Forelimb muscle (tissue), 1 donor: ENCODE measurements at regions not wholly inside any gene's neighbourhood (a gene's known extent, or its start where the extent isn't known, plus 50 kb on each side); places are given as distances from the start of the nearest gene placed in this dataset.

Experiments used
- DNase-seq: peaks from one replicate; pipeline ENCODE4 v3.0.0-alpha.2; 2013; ENCODE audit warnings: low read depth

DNA sequence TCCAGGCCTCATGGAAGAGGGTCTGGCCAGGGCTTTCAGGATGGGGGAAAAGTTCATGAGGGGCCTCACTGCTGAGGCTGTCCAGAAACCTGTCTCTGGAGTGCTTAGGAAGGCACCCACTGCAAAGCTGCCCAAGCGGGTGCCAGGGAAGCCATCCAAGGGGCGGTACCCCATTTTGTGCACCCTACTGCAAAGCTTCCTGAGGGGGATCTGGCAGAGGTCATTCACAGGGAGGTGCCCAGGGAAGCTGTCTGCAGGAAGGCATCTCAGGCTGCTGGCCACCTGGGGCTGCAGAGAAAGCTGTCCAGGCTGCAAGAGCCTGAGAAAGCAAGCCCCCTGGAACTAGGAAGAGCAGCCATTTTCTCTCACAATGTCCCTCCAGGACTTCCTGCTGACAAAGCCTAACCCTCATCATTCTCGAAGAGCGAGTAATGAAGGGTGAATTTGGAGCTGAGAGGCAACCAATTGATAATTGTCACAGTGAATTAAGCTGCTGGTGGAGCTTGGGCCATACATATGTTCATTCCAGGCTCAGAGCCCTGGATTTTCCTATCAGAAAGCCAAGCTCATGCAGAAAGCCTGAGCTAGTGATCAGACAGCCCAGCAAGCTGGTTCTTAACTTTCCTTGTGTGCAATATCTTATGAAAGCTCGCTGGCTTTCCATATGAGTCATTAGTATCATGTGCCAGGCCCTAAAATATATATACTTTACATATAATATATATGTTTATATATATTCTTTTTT lies 62.2 kb upstream of the SLC22A16 start:
- no peak for DNase-seq

DNA sequence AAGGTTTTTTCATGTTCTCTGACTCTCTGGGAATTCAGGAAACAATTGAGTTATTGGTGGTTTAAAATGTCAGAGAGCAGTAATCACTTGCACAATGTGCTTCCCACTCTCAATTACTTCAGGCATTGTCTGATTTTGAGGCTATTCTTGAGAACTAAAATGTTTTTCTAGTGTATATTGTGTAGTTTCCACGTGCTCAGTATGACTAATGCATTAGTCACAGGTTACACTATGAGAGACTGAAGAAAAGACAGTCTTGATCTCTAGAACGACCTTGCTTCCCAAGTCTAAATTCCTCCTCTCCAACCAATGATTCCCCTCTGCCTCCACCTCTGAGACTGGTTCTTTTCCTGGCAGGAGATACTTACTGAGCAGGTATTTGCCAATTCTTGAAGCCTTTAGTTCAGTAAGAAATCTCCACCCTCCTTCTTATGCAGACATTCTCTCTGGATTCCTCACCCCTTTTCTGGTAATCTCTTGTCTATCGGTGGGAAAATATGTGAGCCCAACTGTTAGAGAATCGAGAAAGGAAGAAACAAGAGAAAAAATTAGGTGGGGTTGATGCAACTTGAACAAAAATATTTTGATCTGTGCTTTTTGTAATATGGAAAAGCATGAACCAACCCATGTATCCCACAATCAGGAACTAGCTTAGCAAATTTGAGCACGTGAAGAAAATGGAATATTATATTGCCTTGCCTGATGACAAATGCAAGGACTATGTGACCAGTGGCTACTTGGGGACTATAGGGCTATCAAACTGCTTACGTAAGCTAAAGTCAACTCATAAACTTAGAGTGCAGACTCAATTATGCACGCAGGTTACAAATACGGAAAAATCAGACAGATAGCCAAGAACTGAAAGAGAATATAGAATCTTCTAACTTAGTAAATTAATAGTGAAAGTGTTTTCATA lies 61.1 kb upstream of the SLC22A16 start:
- no peak for DNase-seq

DNA sequence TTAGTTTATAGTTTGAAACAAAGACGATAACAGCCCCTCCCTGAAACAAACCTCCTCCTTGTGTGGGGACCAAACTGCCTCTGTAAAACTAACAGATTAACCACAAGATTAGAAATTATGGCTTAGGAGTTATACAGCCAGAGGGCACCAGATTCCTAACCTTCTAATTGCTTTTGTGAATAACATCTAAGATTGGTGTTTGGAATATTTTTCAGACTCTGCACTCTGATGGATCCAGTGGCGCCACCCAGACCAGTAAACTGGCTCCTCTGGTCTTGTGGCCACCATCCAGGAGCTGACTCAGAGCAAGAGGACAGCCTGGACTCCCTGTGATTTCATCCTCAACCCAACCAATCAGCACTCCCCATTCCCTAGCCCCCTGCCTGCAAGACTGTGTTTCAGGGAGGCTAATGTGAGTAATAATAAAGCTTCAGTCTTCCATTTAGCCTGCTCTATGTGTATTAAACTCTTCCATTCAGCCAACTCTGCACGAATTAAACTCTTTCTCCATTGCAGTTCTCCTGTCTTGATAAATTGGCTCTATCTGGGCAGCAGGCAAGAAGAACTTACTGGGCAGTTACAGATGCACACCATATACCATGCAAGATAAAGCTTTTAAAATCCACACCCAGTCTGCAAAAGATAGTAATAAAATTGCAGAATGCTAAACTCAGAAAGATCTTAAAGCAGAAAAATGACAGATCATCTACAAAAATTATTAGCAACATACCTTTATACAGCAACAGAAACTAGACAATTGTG lies 58.5 kb upstream of the SLC22A16 start:
- no peak for DNase-seq

DNA sequence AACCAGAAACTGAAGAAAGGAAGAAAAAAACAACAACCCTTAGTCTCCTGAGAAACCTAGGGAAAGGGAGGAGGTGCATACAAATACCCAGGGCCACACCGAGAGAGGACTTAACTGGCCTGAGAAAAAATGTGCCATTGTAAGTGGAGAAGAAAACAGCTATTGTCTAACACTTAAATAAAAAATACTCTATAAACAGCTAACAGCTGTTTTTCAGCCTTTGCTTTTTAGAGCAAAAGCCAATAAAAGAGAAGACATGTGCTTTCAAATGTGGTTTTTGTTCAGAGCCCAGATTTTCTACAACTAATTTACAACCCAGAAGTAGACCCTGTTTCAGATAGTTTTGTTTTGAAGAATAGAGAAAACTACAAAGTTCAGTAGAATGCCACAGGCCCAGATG lies 56.0 kb upstream of the SLC22A16 start:
- no peak for DNase-seq

DNA sequence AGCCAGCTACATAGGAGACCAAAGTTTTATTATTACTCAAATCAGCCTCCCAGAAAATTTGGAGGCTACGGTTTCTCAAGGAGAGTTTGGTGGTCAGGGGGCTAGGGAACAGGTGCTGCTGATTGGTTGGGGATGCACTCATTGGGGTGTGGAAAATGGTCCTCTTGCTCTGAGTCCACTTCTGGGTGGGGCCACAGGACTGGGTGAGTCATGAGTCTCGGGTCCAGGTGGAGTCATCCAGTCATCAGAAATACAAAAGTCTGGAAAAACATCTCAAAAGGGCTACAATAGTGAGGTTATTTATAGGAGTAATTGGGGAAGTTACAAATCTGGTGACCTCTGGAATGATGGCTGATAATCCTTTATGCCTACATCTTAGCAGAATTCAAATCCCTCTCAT lies 54.3 kb upstream of the SLC22A16 start:
- no peak for DNase-seq

DNA sequence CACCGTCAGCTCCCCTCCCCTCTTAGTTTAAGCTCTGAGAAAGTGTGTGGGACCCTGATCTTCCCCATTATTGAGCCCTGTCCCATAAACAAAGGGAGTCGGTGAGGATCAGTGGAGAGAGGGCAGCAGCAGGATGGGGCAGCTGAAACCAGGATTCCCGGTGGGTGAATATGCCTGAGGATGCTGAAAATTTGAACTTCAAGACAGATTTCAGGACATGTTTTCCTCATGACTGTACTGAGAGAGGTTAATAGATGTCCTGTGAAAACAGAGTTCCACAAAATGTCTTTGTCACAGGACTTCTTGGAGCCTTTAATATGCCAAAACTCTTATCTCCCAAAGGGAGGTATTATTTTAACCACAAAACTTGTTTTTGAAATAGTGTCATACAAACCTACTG lies 53.5 kb upstream of the SLC22A16 start:
- no peak for DNase-seq

DNA sequence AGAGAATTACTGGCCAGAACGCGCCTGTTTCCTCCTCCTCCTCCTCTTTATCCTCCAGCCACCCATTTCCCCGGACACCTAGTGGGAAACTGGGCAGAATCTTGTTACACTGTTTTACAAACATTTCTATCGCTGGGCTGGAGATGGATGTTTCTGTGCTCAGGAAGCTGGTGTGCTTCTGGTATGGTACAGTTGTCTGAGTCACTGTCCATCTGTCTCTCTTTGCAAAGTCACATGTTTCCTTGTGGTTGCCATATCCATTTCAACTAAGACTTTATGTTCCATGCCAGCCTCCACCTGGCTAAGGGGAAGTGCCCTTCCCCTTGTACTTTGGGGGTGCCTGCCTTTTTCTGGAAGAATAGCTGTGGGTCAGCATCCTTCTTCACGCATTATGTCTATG lies 52.9 kb upstream of the SLC22A16 start:
- no peak for DNase-seq

DNA sequence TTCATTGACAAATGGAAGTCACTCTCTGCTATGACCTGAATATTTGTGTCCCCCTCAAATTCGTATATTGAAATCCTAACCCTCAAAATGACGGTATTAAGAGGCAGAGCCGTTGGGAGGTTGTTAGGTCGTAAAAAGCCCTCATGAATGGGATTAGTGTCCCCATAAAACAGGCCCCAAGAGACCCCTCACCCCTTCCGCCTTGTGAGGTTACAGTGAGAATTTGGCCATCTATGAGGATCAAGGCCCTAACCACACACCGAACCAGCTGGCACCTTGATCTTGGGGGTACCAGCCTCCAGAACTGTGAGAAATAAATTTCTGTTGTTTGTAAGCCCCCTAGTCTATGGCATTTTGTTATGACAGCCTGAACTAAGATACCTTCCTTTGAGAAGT lies 52.5 kb upstream of the SLC22A16 start:
- no peak for DNase-seq

DNA sequence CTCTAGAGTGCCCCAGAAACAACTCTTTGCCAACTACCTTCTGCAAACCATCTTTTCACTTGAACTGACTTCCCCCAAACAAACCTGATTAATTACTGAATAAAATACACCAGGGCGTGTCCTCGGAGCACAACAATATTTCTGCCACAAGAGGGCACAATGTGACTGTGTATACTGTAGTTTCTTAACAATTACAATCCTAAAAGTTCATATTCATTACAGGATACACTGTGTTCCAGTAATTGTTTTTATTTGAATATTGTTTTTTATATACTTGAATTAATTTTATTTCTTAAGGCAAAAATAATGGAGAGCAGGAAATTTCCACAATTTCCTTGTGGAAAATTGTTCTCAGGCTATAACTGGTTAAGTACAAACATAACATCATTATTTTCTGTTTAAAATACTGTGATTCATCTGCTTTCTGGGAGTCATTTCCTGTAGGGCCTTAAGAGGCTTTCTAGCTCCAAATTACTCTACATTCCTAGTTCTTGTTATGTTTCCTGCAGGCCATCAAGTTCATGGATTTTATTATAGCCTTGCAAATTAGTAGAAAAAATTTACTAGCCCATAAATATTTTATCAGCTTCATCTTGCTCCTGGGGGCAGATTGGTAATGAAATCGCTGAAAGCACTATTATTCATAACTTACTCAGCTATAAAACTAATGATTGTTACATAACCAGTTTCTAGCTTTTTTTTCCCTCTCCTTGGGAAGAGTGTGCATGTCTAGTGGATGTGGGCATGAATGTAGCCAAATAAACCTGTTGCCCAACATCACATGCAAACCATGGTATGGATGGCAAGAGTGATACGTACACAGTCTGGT lies 51.9 kb upstream of the SLC22A16 start:
- DNase-seq = peak; percentile 58

DNA sequence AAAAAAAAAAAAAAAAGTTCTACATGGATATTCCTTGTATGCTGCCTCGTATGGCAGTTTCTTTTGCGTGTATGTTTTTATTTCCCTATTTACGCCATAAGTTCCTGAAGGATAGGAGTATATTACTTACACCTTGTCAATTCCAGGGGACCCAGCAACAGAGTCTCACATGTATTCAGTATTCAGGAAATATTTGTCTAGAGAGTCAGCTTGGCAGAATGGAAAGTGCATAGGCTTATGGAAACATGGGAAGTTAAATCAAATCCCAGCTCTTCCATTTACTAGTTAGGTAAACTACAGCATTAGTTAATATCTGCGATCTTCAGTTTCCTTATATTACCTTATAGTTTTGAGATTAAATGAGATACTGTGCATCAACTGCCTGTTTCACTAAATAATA lies 51.1 kb upstream of the SLC22A16 start:
- no peak for DNase-seq

DNA sequence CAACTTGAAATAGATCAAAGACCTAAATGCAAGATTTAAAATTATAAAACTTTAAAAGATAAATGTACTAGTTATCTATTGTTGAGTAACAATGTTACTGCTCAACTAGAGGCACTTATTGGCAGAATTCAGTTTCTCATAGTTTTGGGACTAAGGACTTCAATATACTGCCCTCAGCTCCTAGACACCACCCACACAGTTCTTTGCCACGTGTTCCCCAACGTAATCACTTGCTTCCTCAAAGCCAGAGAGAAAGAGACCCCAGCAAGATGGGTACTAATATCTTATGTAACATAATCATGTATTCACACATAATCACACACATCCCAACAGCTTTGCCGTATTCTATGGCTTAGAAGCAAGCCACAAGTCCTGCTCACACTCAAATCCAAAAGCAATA lies 50.3 kb upstream of the SLC22A16 start:
- DNase-seq = no peak
